ENCODE measurements at regions not wholly inside any gene's neighbourhood (a gene's known extent, or its start where the extent isn't known, plus 50 kb on each side); places are given as distances from the start of the nearest gene placed in this dataset.

DNA sequence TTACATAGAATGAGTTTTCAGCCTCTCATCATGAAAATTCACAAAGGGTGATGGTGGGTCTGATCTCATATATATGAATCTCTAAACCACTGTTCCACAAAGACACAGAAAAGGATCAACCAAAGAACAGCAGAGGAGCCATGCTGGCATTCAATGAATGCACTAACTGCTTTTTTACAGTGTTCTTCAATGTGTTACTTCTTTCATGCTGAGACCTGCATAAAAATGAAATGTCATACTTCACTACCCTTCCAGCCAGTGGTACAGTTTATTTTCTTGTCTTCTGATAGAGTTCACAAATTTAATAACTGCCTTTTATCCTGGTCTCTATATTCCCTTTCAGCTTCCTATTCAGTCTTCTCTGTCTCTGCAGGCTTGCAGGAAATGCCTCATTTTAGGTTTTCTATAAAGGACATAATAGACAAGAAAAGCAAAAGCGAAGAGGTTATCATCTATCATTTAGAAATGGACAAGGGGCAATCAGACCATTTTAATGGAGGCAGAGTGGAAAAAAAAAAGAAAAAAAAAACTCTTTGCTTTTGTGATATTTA is 836.7 kb upstream of the FOXG1 start:
- no peaks in the 10 kb centered on the region for H3K4me1 ChIP-seq
- no peaks in the 10 kb centered on the region for H3K9me3 ChIP-seq
- H3K27ac ChIP-seq = no peak overlapping the region
- no peak for ATAC-seq
- TF ChIP-seq POLR2A (IDR thresholded peaks at IDR 0.05) = no peak
- TF ChIP-seq EP300 (IDR thresholded peaks at IDR 0.05) = no peak
- TF ChIP-seq, protein P1, sequence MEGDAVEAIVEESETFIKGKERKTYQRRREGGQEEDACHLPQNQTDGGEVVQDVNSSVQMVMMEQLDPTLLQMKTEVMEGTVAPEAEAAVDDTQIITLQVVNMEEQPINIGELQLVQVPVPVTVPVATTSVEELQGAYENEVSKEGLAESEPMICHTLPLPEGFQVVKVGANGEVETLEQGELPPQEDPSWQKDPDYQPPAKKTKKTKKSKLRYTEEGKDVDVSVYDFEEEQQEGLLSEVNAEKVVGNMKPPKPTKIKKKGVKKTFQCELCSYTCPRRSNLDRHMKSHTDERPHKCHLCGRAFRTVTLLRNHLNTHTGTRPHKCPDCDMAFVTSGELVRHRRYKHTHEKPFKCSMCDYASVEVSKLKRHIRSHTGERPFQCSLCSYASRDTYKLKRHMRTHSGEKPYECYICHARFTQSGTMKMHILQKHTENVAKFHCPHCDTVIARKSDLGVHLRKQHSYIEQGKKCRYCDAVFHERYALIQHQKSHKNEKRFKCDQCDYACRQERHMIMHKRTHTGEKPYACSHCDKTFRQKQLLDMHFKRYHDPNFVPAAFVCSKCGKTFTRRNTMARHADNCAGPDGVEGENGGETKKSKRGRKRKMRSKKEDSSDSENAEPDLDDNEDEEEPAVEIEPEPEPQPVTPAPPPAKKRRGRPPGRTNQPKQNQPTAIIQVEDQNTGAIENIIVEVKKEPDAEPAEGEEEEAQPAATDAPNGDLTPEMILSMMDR (IDR thresholded peaks at IDR 0.05) = no peak
- TF ChIP-seq POLR2AphosphoS5 (IDR thresholded peaks at IDR 0.05) = no peak
- no peaks in the 10 kb centered on the region for H3K36me3 ChIP-seq
- H3K27me3 ChIP-seq = no peaks in the 10 kb centered on the region
- H3K4me3 ChIP-seq = no peak overlapping the region
- 71 to 83% methylated on average over 1 of the region's 1 CpG for WGBS, 2 donors (ENCODE audit: low coverage in 1 of 2)

DNA sequence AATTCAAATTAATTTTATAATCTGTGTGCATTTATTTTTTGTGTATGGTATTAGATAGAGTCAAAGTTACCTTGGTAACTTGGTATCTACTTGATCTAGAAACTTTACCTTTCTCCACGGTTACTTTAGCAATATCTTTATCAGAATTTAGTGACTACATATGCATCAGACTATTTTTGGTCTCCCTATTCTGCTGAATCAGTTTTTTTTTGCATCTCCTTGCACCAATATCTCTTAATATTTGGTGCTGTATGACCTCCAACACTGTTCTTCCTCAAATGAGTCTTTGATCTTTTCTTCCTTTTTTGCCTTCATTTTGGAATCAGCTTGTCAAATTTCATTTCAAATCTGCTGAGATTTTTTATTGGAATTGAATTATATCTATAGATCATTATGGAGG is 828.2 kb upstream of the FOXG1 start:
- no peak for ATAC-seq
- whole genome bisulfite sequencing, 2 donors (ENCODE audit: low coverage in 1 of 2) = 53 to 60% methylated on average over 1 of the region's 1 CpG
- H3K9me3 ChIP-seq = peaks cover 0 to 10% (median 0%) of the 10 kb centered on the region in 3 donors
- H3K4me1 ChIP-seq = no peaks in the 10 kb centered on the region
- TF ChIP-seq EP300 (IDR thresholded peaks at IDR 0.05) = no peak
- TF ChIP-seq, protein P1 (IDR thresholded peaks at IDR 0.05) = no peak
- TF ChIP-seq POLR2AphosphoS5 (IDR thresholded peaks at IDR 0.05) = no peak
- TF ChIP-seq POLR2A (IDR thresholded peaks at IDR 0.05) = no peak
- no peak overlapping the region for H3K27ac ChIP-seq
- no peaks in the 10 kb centered on the region for H3K36me3 ChIP-seq
- H3K4me3 ChIP-seq = no peak overlapping the region
- no peaks in the 10 kb centered on the region for H3K27me3 ChIP-seq

DNA sequence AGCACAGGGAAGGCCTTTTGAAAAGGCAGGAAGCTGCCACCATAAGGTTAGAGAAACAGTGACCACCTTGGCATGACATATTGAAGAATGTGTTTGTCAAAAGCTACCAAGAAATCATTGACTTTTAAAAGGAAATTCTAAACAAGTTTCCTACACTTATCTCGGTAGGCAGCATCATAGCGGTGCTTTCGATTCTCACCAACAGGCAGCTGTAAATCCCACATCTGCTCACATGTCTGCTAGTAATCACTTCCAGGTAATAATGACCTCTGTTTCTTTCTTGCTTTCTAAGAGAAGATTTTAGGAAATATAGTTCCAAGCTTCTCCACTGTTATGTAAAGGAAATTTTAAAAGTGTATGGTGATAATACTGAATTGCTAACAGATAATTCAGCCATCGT is 821.1 kb upstream of the FOXG1 start:
- H3K27ac ChIP-seq = no peak overlapping the region
- ATAC-seq = no peak
- no peaks in the 10 kb centered on the region for H3K27me3 ChIP-seq
- no peak overlapping the region for H3K4me3 ChIP-seq
- WGBS, 2 donors (ENCODE audit: low coverage in 1 of 2) = 56% methylated on average over 2 to 4 of the region's 4 CpGs
- no peaks in the 10 kb centered on the region for H3K36me3 ChIP-seq
- TF ChIP-seq POLR2AphosphoS5 (IDR thresholded peaks at IDR 0.05) = no peak
- peaks cover 0 to 14% (median 0%) of the 10 kb centered on the region in 3 donors for H3K9me3 ChIP-seq
- no peaks in the 10 kb centered on the region for H3K4me1 ChIP-seq

DNA sequence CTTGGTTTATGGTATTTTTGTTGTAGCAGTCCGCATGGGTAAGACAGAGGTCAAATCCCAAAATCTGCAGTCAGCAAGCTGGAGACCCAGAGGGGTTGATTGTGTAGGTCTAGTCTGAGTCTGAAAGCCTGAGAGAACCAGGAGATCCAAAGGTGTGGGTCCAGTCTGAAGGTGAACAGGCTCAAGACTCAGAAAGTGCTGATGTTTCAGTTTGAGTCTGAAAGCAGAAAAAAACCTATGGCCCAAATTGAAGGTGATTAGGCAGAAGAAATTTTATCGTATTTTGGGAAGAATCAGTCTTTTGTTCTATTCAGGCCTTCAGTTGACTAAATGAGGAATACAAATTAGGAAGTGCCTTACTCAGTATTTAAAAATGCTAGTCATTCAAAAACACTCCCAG is 807.8 kb upstream of the FOXG1 start:
- Histone ChIP-seq H3K36me3 (no peaks in the 10 kb centered on the region), H3K4me1 (no peaks in the 10 kb centered on the region), H3K27ac (no peak overlapping the region), H3K4me3 (no peak overlapping the region), H3K9me3 (no peaks in the 10 kb centered on the region), H3K27me3 (no peaks in the 10 kb centered on the region)
- WGBS, 2 donors (ENCODE audit: low coverage in 1 of 2) = 67% methylated on average over 2 of the region's 2 CpGs; no CpG with 5 or more reads in 1 of the 2 donors
- no peak for ATAC-seq
- TF ChIP-seq POLR2AphosphoS5 (IDR thresholded peaks at IDR 0.05) = no peak
- TF ChIP-seq POLR2A (IDR thresholded peaks at IDR 0.05) = no peak
- no peak for TF ChIP-seq EP300 (IDR thresholded peaks at IDR 0.05)
- TF ChIP-seq, protein P1 (IDR thresholded peaks at IDR 0.05) = no peak

DNA sequence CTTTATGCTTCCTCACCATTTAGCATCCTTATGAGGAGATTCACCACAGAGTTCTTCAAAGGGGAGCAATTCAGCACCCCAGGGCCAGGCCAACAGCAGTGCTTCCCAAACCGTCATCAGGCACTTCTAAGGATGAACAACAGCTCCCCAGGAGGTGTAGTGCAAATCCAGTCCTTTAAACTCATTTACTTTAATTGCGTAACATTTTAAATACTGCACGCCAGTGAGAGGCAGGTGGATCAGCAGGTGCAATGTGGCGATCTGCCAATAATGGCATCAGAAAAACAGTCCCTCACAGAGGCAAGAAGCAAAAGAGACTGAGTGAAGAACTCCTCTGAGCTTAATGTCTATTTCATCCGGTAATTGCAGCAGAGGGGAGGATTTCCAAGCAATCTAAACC is 770.9 kb upstream of the FOXG1 start:
- Histone ChIP-seq H3K27ac (no peak overlapping the region), H3K4me3 (no peak overlapping the region), H3K27me3 (no peaks in the 10 kb centered on the region), H3K36me3 (no peaks in the 10 kb centered on the region), H3K4me1 (no peaks in the 10 kb centered on the region), H3K9me3 (peaks cover 0 to 2% (median 0%) of the 10 kb centered on the region in 3 donors)
- ATAC-seq = no peak
- TF ChIP-seq EP300 (IDR thresholded peaks at IDR 0.05) = no peak
- TF ChIP-seq, protein P1 (IDR thresholded peaks at IDR 0.05) = no peak
- no peak for TF ChIP-seq POLR2A (IDR thresholded peaks at IDR 0.05)
- TF ChIP-seq POLR2AphosphoS5 (IDR thresholded peaks at IDR 0.05) = no peak
- 41 to 76% methylated on average over 2 to 4 of the region's 5 CpGs for WGBS, 2 donors (ENCODE audit: low coverage in 1 of 2)

All from gastroesophageal sphincter (tissue), 4 donors.